Neural crest cell (in vitro differentiated cells): ENCODE measurements at regions not wholly inside any gene's neighbourhood (a gene's known extent, or its start where the extent isn't known, plus 50 kb on each side); places are given as distances from the start of the nearest gene placed in this dataset.

Experiments
- DNase-seq: peaks from one replicate; pipeline ENCODE4 v3.0.0; 2021; ENCODE audit warnings: low read depth, mixed read lengths, low spot score
- H3K27ac Mint-ChIP-seq: one replicate; pipeline ENCODE4 v1.8.0; 2021; ENCODE audit warnings: mild to moderate bottlenecking, mixed read lengths; ENCODE audit not compliant: unreplicated experiment
- H3K27me3 Mint-ChIP-seq: 2 replicates; pipeline ENCODE4 v1.8.0; 2021; ENCODE audit warnings: low read depth, mild to moderate bottlenecking, mixed read lengths
- H3K36me3 Mint-ChIP-seq: 2 replicates; pipeline ENCODE4 v1.8.0; 2021; ENCODE audit warnings: low read depth, mild to moderate bottlenecking, mixed read lengths
- H3K4me1 Mint-ChIP-seq: 2 replicates; pipeline ENCODE4 v1.8.0; 2021; ENCODE audit warnings: mixed read lengths
- H3K4me3 Mint-ChIP-seq: one replicate; pipeline ENCODE4 v1.8.0; 2021; ENCODE audit warnings: mild to moderate bottlenecking, mixed read lengths
- H3K9me3 Mint-ChIP-seq: 2 replicates; pipeline ENCODE4 v1.8.0; 2021; ENCODE audit warnings: mixed read lengths
- CTCF ChIP-seq: fragments of 200-600 bp; sonication (generic); conservative IDR thresholded peaks from 2 replicates; pipeline ENCODE4 v1.5.0; 2021; ENCODE audit warnings: antibody characterized with exemption, mild to moderate bottlenecking

GRCh38 chr6:92541448-92542060 lies 877.8 kb downstream of the EPHA7 start:
- H3K27me3 Mint-ChIP-seq = no peaks in the 10 kb centered on the region
- no peaks in the 10 kb centered on the region for H3K36me3 Mint-ChIP-seq
- H3K27ac Mint-ChIP-seq = no peak overlapping the region
- no peaks in the 10 kb centered on the region for H3K9me3 Mint-ChIP-seq
- H3K4me1 Mint-ChIP-seq = peaks cover 4% of the 10 kb centered on the region
- DNase-seq = no peak
- H3K4me3 Mint-ChIP-seq = no peak overlapping the region
- no peak for TF ChIP-seq CTCF

- Mint-ChIP-seq H3K36me3 (no peaks in the 10 kb centered on the region), H3K27ac (no peak overlapping the region), H3K4me1 (peaks cover 10% of the 10 kb centered on the region), H3K27me3 (no peaks in the 10 kb centered on the region), H3K4me3 (no peak overlapping the region), H3K9me3 (peaks cover 3% of the 10 kb centered on the region)
- no peak for DNase-seq
- TF ChIP-seq CTCF = no peak
Measured at GRCh38 chr6:92538926-92539325, 880.4 kb downstream of the EPHA7 start.

- TF ChIP-seq CTCF = no peak
- H3K4me3 Mint-ChIP-seq = no peak overlapping the region
- H3K9me3 Mint-ChIP-seq = peaks cover 3% of the 10 kb centered on the region
- H3K27me3 Mint-ChIP-seq = no peaks in the 10 kb centered on the region
- DNase-seq = no peak
- no peak overlapping the region for H3K27ac Mint-ChIP-seq
- peaks cover 10% of the 10 kb centered on the region for H3K4me1 Mint-ChIP-seq
- H3K36me3 Mint-ChIP-seq = no peaks in the 10 kb centered on the region
Measured at GRCh38 chr6:92538275-92538674, 881.1 kb downstream of the EPHA7 start.

GRCh38 chr6:92534109-92534508 lies 885.2 kb downstream of the EPHA7 start:
- Mint-ChIP-seq H3K27me3 (no peaks in the 10 kb centered on the region), H3K36me3 (no peaks in the 10 kb centered on the region), H3K9me3 (peaks cover 8% of the 10 kb centered on the region), H3K4me1 (peaks cover 6% of the 10 kb centered on the region), H3K4me3 (no peak overlapping the region), H3K27ac (no peak overlapping the region)
- no peak for TF ChIP-seq CTCF
- no peak for DNase-seq

GRCh38 chr6:92522589-92522988 lies 896.8 kb downstream of the EPHA7 start:
- Mint-ChIP-seq H3K36me3 (no peaks in the 10 kb centered on the region), H3K27ac (no peak overlapping the region), H3K27me3 (no peaks in the 10 kb centered on the region), H3K4me1 (no peaks in the 10 kb centered on the region), H3K9me3 (peaks cover 8% of the 10 kb centered on the region), H3K4me3 (no peak overlapping the region)
- no peak for DNase-seq
- no peak for TF ChIP-seq CTCF
